Kidney (tissue), 13 donors: ENCODE measurements at regions not wholly inside any gene's neighbourhood (a gene's known extent, or its start where the extent isn't known, plus 50 kb on each side); places are given as distances from the start of the nearest gene placed in this dataset.

Experiments used
- DNase-seq, 5 donors: peaks; one replicate each; pipeline ENCODE4 v3.0.0-alpha.2; 2013 to 2020
- FAIRE-seq: peaks from 2 replicates; lab custom pipeline; 2012; peaks lifted over from hg19 to GRCh38; lab: Jason Lieb, UNC
- H3K27ac ChIP-seq, 2 donors: one replicate each; pipeline ENCODE4 v1.7.0; 2013; ENCODE audit warnings: low read depth in 2 of 2, low read length in 2 of 2, inconsistent platforms in 1 of 2
- H3K27me3 ChIP-seq: one replicate; pipeline ENCODE4 v1.7.1; 2013; ENCODE audit warnings: low read length, inconsistent platforms; ENCODE audit not compliant: control insufficient read depth, insufficient read depth
- H3K36me3 ChIP-seq, 3 donors: one replicate each; pipeline versions ENCODE4 v1.7.0 to v1.7.1; 2013; ENCODE audit warnings: low read length in 3 of 3, control low read depth in 1 of 3, inconsistent platforms in 1 of 3; ENCODE audit not compliant: insufficient read depth in 3 of 3, control insufficient read depth in 2 of 3
- H3K4me1 ChIP-seq, 3 donors: one replicate each; pipeline versions ENCODE4 v1.7.0 to v1.7.1; 2013; ENCODE audit warnings: low read length in 3 of 3, inconsistent platforms in 1 of 3, low read depth in 1 of 3; ENCODE audit not compliant: control insufficient read depth in 2 of 3, insufficient read depth in 2 of 3
- H3K4me3 ChIP-seq, 3 donors: one replicate each; pipeline versions ENCODE4 v1.7.0 to v1.8.1; 2013; ENCODE audit warnings: low read length in 3 of 3, control low read depth in 1 of 3, inconsistent platforms in 1 of 3
- H3K9ac ChIP-seq, 3 donors: one replicate each; pipeline versions ENCODE4 v1.7.0 to v1.7.1; 2013; ENCODE audit warnings: low read length in 3 of 3, control low read depth in 1 of 3, inconsistent platforms in 1 of 3
- H3K9me3 ChIP-seq, 3 donors: one replicate each; pipeline versions ENCODE4 v1.7.0 to v1.7.1; 2013; ENCODE audit warnings: low read length in 3 of 3, control low read depth in 1 of 3, inconsistent platforms in 1 of 3; ENCODE audit not compliant: control insufficient read depth in 2 of 3, insufficient read depth in 1 of 3
- CTCF ChIP-seq: IDR thresholded peaks from 3 replicates; pipeline ENCODE4 v1.5.1; 2012; ENCODE audit warnings: mild to moderate bottlenecking, moderate library complexity, borderline replicate concordance; ENCODE audit not compliant: insufficient read depth; ENCODE audit errors: extremely low read depth
- intact Hi-C: fragments of 100-400 bp; cut with DNase I; formaldehyde crosslinking; loops from one replicate; pipeline ENCODE4 v1.11.1; 2022
- donor health status: control.
- donor health status: control.
- donor health status: control.
- donor health status: control.
- donor health status: control.
- donor health status: DM: yes; HTN: yes; CAD: no.
- donor health status: Normal renal cell carcinoma (clear cell type).

GRCh38 chr9:6128030-6128429, 87.6 kb upstream of the IL33 start:
- Histone ChIP-seq H3K27ac (no peak overlapping the region), H3K4me1 (no peaks in the 10 kb centered on the region), H3K9me3 (no peaks in the 10 kb centered on the region), H3K4me3 (no peak overlapping the region), H3K27me3 (no peaks in the 10 kb centered on the region), H3K9ac (no peak overlapping the region), H3K36me3 (no peaks in the 10 kb centered on the region)
- DNase-seq (no peak), FAIRE-seq (no peak)
- no peak for TF ChIP-seq CTCF
- intact Hi-C loops, result no loop called here

- FAIRE-seq, result no peak
- Histone ChIP-seq H3K36me3 (no peaks in the 10 kb centered on the region), H3K4me1 (no peaks in the 10 kb centered on the region), H3K4me3 (no peak overlapping the region), H3K9me3 (no peaks in the 10 kb centered on the region), H3K9ac (no peak overlapping the region), H3K27me3 (no peaks in the 10 kb centered on the region), H3K27ac (no peak overlapping the region)
- no peak for TF ChIP-seq CTCF
- no peak for DNase-seq
- intact Hi-C loops, result no loop called here
Measured at GRCh38 chr9:6126377-6126776, 89.2 kb upstream of the IL33 start.

- no peaks in the 10 kb centered on the region for H3K36me3 ChIP-seq
- H3K9me3 ChIP-seq, result no peaks in the 10 kb centered on the region
- H3K4me1 ChIP-seq, result no peaks in the 10 kb centered on the region
- no peak overlapping the region for H3K27ac ChIP-seq
- no peak overlapping the region for H3K9ac ChIP-seq
- H3K27me3 ChIP-seq, result no peaks in the 10 kb centered on the region
- H3K4me3 ChIP-seq, result no peak overlapping the region
- intact Hi-C loops, result no loop called here
- DNase-seq (peak in 2 of 5 donors; percentile 13 to 15), FAIRE-seq (no peak)
- TF ChIP-seq CTCF, result no peak
Measured at GRCh38 chr9:6123416-6123815, 92.2 kb upstream of the IL33 start.

- no peak overlapping the region for H3K4me3 ChIP-seq
- FAIRE-seq (no peak), DNase-seq (no peak)
- H3K36me3 ChIP-seq, result no peaks in the 10 kb centered on the region
- no peaks in the 10 kb centered on the region for H3K4me1 ChIP-seq
- TF ChIP-seq CTCF, result no peak
- intact Hi-C loops, result no loop called here
- H3K9ac ChIP-seq, result no peak overlapping the region
- H3K9me3 ChIP-seq, result no peaks in the 10 kb centered on the region
- no peak overlapping the region for H3K27ac ChIP-seq
- H3K27me3 ChIP-seq, result no peaks in the 10 kb centered on the region
Measured at GRCh38 chr9:6121707-6122106, 93.9 kb upstream of the IL33 start.
